GM23338 (cell line): ENCODE measurements at regions not wholly inside any gene's neighbourhood (a gene's known extent, or its start where the extent isn't known, plus 50 kb on each side); places are given as distances from the start of the nearest gene placed in this dataset.
A peak's percentile ranks its signal among the peaks of the same experiment; 100 is the strongest.

Experiments
- ATAC-seq: fragments of 200-7000 bp; cut with Tn5 transposase; 3 replicates; pipeline ENCODE4 v1.9.1; 2020
- DNase-seq: peaks from one replicate; pipeline ENCODE4 v3.0.0-alpha.2; 2015; ENCODE audit warnings: low spot score
- H2AFZ ChIP-seq: fragments of 200-600 bp; sonication (generic); 2 replicates; pipeline ENCODE4 v1.8.0; 2016; ENCODE audit warnings: antibody characterized with exemption, mild to moderate bottlenecking, moderate library complexity
- H3F3A ChIP-seq: fragments of 200-600 bp; sonication (generic); replicated peaks from 2 replicates; pipeline ENCODE4 v1.8.0; 2017; ENCODE audit warnings: antibody characterized with exemption, mixed run types, low read depth
- H3K27ac ChIP-seq: fragments of 200-600 bp; sonication (generic); 2 replicates; pipeline ENCODE4 v1.6.1; 2016; ENCODE audit warnings: low read depth
- H3K27me3 ChIP-seq: fragments of 200-600 bp; sonication (generic); 2 replicates; pipeline ENCODE4 v1.8.0; 2016; ENCODE audit warnings: mild to moderate bottlenecking, mixed run types, moderate library complexity; ENCODE audit not compliant: insufficient read depth
- H3K36me3 ChIP-seq: fragments of 200-600 bp; sonication (generic); 2 replicates; pipeline ENCODE4 v1.8.0; 2016; ENCODE audit warnings: mild to moderate bottlenecking; ENCODE audit not compliant: insufficient read depth
- H3K4me1 ChIP-seq: fragments of 200-600 bp; sonication (generic); 2 replicates; pipeline ENCODE4 v1.8.0; 2016; ENCODE audit warnings: mild to moderate bottlenecking, moderate library complexity; ENCODE audit not compliant: insufficient read depth
- H3K4me2 ChIP-seq: fragments of 200-600 bp; sonication (generic); 2 replicates; pipeline ENCODE4 v1.7.1; 2017; ENCODE audit warnings: mixed run types
- H3K4me3 ChIP-seq: fragments of 200-600 bp; sonication (generic); 2 replicates; pipeline ENCODE4 v1.6.1; 2016; ENCODE audit warnings: mixed run types
- H3K79me2 ChIP-seq: fragments of 200-600 bp; sonication (generic); replicated peaks from 2 replicates; pipeline ENCODE4 v1.8.0; 2017; ENCODE audit warnings: mild to moderate bottlenecking; ENCODE audit not compliant: insufficient read depth
- H3K9me2 ChIP-seq: fragments of 200-600 bp; sonication (generic); 2 replicates; pipeline ENCODE4 v1.8.0; 2017; ENCODE audit not compliant: insufficient read depth
- H4K20me1 ChIP-seq: fragments of 200-600 bp; sonication (generic); replicated peaks from 2 replicates; pipeline ENCODE4 v1.8.0; 2017; ENCODE audit warnings: mild to moderate bottlenecking; ENCODE audit not compliant: insufficient read depth
- H3K27ac Mint-ChIP-seq: 2 replicates; pipeline ENCODE4 v1.8.0; 2020; ENCODE audit warnings: inconsistent platforms, mild to moderate bottlenecking, moderate library complexity, mixed read lengths
- H3K27me3 Mint-ChIP-seq: 3 replicates; pipeline ENCODE4 v1.8.0; 2022; ENCODE audit warnings: low read depth, mild to moderate bottlenecking, moderate library complexity, mixed read lengths, inconsistent platforms; ENCODE audit not compliant: insufficient read depth, poor library complexity
- H3K36me3 Mint-ChIP-seq: 3 replicates; pipeline ENCODE4 v1.8.0; 2021; ENCODE audit warnings: low read depth, mild to moderate bottlenecking, inconsistent platforms, moderate library complexity, mixed read lengths
- H3K4me1 Mint-ChIP-seq: 3 replicates; pipeline ENCODE4 v1.8.0; 2020; ENCODE audit warnings: mild to moderate bottlenecking, inconsistent platforms, mixed read lengths
- H3K4me3 Mint-ChIP-seq: 3 replicates; pipeline ENCODE4 v1.8.0; 2021; ENCODE audit warnings: moderate library complexity, mild to moderate bottlenecking, inconsistent platforms, mixed read lengths
- H3K9me3 Mint-ChIP-seq: 3 replicates; pipeline ENCODE4 v1.8.0; 2020; ENCODE audit warnings: moderate library complexity, mild to moderate bottlenecking, inconsistent platforms, mixed read lengths
- EZH2 ChIP-seq: fragments of 200-600 bp; sonication (generic); IDR thresholded peaks from one replicate; pipeline ENCODE4 v1.8.0; 2017; ENCODE audit warnings: antibody characterized with exemption, mild to moderate bottlenecking, low read depth; ENCODE audit not compliant: unreplicated experiment
- EZH2phosphoT487 ChIP-seq: fragments of 200-600 bp; sonication (generic); IDR thresholded peaks from one replicate; pipeline ENCODE4 v1.8.1; 2018; ENCODE audit warnings: antibody characterized with exemption; ENCODE audit not compliant: unreplicated experiment
- JUNB ChIP-seq: IDR thresholded peaks from one replicate; pipeline ENCODE4 v1.6.1; 2016; ENCODE audit warnings: antibody characterized with exemption; ENCODE audit not compliant: unreplicated experiment
- NANOG ChIP-seq: IDR thresholded peaks from 2 replicates; pipeline ENCODE4 v1.6.1; 2016; ENCODE audit warnings: antibody characterized with exemption, borderline replicate concordance
- ZNF462 ChIP-seq: fragments of 250-450 bp; sonication (Bioruptor Pico); IDR thresholded peaks from 2 replicates; pipeline ENCODE4 v1.5.0; 2020; ENCODE audit warnings: mild to moderate bottlenecking, moderate library complexity
- TF ChIP-seq, protein P1 (sequence below): IDR thresholded peaks from 2 replicates; pipeline ENCODE4 v1.6.1; 2016; ENCODE audit warnings: antibody characterized with exemption

- H2AFZ ChIP-seq = no peak overlapping the region
- H3K4me2 ChIP-seq = no peak overlapping the region
- no peaks in the 10 kb centered on the region for H3K36me3 ChIP-seq
- TF ChIP-seq, protein P1, sequence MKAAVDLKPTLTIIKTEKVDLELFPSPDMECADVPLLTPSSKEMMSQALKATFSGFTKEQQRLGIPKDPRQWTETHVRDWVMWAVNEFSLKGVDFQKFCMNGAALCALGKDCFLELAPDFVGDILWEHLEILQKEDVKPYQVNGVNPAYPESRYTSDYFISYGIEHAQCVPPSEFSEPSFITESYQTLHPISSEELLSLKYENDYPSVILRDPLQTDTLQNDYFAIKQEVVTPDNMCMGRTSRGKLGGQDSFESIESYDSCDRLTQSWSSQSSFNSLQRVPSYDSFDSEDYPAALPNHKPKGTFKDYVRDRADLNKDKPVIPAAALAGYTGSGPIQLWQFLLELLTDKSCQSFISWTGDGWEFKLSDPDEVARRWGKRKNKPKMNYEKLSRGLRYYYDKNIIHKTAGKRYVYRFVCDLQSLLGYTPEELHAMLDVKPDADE = no peak
- no peak for TF ChIP-seq ZNF462 (CRISPR knock-in tag)
- TF ChIP-seq EZH2 = no peak
- TF ChIP-seq JUNB = no peak
- no peaks in the 10 kb centered on the region for H3K27me3 ChIP-seq
- Mint-ChIP-seq H3K27me3 (no peaks in the 10 kb centered on the region), H3K4me1 (no peaks in the 10 kb centered on the region), H3K27ac (no peak overlapping the region), H3K9me3 (no peaks in the 10 kb centered on the region), H3K4me3 (no peak overlapping the region), H3K36me3 (no peaks in the 10 kb centered on the region)
- H3K4me3 ChIP-seq = no peak overlapping the region
- ATAC-seq (no peak), DNase-seq (no peak)
- no peaks in the 10 kb centered on the region for H3K4me1 ChIP-seq
- no peak overlapping the region for H3K27ac ChIP-seq
- no peaks in the 10 kb centered on the region for H3F3A ChIP-seq
- peaks cover 6% of the 10 kb centered on the region; the same call in 1 of the 2 replicates for H3K9me2 ChIP-seq
- no peaks in the 10 kb centered on the region for H4K20me1 ChIP-seq
- no peaks in the 10 kb centered on the region for H3K79me2 ChIP-seq
Measured at GRCh38 chr9:7930613-7931012, 131.0 kb upstream of the DMAC1 start.

- no peaks in the 10 kb centered on the region for H3K27me3 ChIP-seq
- TF ChIP-seq NANOG (no peak), EZH2phosphoT487 (no peak)
Measured at GRCh38 chr9:7921545-7922197, 122.1 kb upstream of the DMAC1 start.

More at GRCh38 chr9:7921545-7922197, 122.1 kb upstream of the DMAC1 start:
- no peak overlapping the region for H3K4me3 Mint-ChIP-seq
- Histone ChIP-seq H2AFZ (peak overlapping the region; percentile 56), H3F3A (no peaks in the 10 kb centered on the region), H3K36me3 (no peaks in the 10 kb centered on the region), H3K9me2 (no peaks in the 10 kb centered on the region; the same call in 1 of the 2 replicates), H3K27ac (no peak overlapping the region), H3K4me1 (no peaks in the 10 kb centered on the region), H3K79me2 (no peaks in the 10 kb centered on the region), H4K20me1 (no peaks in the 10 kb centered on the region), H3K4me3 (no peak overlapping the region), H3K4me2 (no peak overlapping the region)
- no peak overlapping the region for H3K27ac Mint-ChIP-seq
- no peak for DNase-seq
- ATAC-seq = no peak
- H3K36me3 Mint-ChIP-seq = no peaks in the 10 kb centered on the region
- H3K4me1 Mint-ChIP-seq = no peaks in the 10 kb centered on the region
- H3K9me3 Mint-ChIP-seq = no peaks in the 10 kb centered on the region
- peaks cover 2% of the 10 kb centered on the region for H3K27me3 Mint-ChIP-seq
